Stimulated activated naive CD8-positive, alpha-beta T cell treated with anti-CD3 and anti-CD28 coated beads, Interleukin-15, amount 100 ng/mL, for 72 hours (primary cell): ENCODE measurements at regions not wholly inside any gene's neighbourhood (a gene's known extent, or its start where the extent isn't known, plus 50 kb on each side); places are given as distances from the start of the nearest gene placed in this dataset.

Source experiments
- ATAC-seq: fragments of 150-1000 bp; cut with Tn5 transposase; 2 replicates; pipeline ENCODE4 v1.10.0; 2021; ENCODE audit warnings: mild to moderate bottlenecking, moderate library complexity
- DNase-seq, 2 donors: peaks; one replicate each; pipeline ENCODE4 v3.0.0; 2021 to 2022
- H3K27ac Mint-ChIP-seq, 2 donors: one replicate each; pipeline ENCODE4 v1.8.0; 2022; ENCODE audit warnings: mild to moderate bottlenecking in 2 of 2, mixed read lengths in 2 of 2, moderate library complexity in 2 of 2
- H3K27me3 Mint-ChIP-seq: one replicate; pipeline ENCODE4 v1.8.0; 2022; ENCODE audit warnings: mixed read lengths
- H3K4me1 Mint-ChIP-seq: one replicate; pipeline ENCODE4 v1.8.0; 2022; ENCODE audit warnings: mild to moderate bottlenecking, mixed read lengths
- H3K4me3 Mint-ChIP-seq, 2 donors: one replicate each; pipeline ENCODE4 v1.8.0; 2022; ENCODE audit warnings: mild to moderate bottlenecking in 2 of 2, mixed read lengths in 2 of 2, moderate library complexity in 1 of 2
- H3K9me3 Mint-ChIP-seq, 2 donors: one replicate each; pipeline ENCODE4 v1.8.0; 2022; ENCODE audit warnings: mixed read lengths in 2 of 2

GRCh38 chr7:41098846-41099245, 604.0 kb downstream of the INHBA start:
- ATAC-seq (no peak), DNase-seq (no peak)
- peaks cover 0 to 4% of the 10 kb centered on the region in 2 donors for H3K9me3 Mint-ChIP-seq
- H3K4me3 Mint-ChIP-seq: no peak overlapping the region
- no peak overlapping the region for H3K27ac Mint-ChIP-seq
- no peaks in the 10 kb centered on the region for H3K4me1 Mint-ChIP-seq
- no peaks in the 10 kb centered on the region for H3K27me3 Mint-ChIP-seq

GRCh38 chr7:41098402-41098801, 604.5 kb downstream of the INHBA start:
- H3K4me3 Mint-ChIP-seq: no peak overlapping the region
- DNase-seq (no peak), ATAC-seq (no peak)
- no peaks in the 10 kb centered on the region for H3K27me3 Mint-ChIP-seq
- H3K27ac Mint-ChIP-seq: no peak overlapping the region
- H3K9me3 Mint-ChIP-seq: peaks cover 0 to 4% of the 10 kb centered on the region in 2 donors
- no peaks in the 10 kb centered on the region for H3K4me1 Mint-ChIP-seq

GRCh38 chr7:41097501-41097900, 605.4 kb downstream of the INHBA start:
- Mint-ChIP-seq H3K27me3 (no peaks in the 10 kb centered on the region), H3K4me1 (no peaks in the 10 kb centered on the region), H3K4me3 (no peak overlapping the region), H3K9me3 (peaks cover 0 to 4% of the 10 kb centered on the region in 2 donors), H3K27ac (no peak overlapping the region)
- DNase-seq (no peak), ATAC-seq (no peak)

GRCh38 chr7:41096917-41097316, 606.0 kb downstream of the INHBA start:
- no peak overlapping the region for H3K27ac Mint-ChIP-seq
- no peak for DNase-seq
- H3K4me1 Mint-ChIP-seq: no peaks in the 10 kb centered on the region
- no peaks in the 10 kb centered on the region for H3K27me3 Mint-ChIP-seq
- no peak overlapping the region for H3K4me3 Mint-ChIP-seq
- ATAC-seq: no peak
- peaks cover 0 to 4% of the 10 kb centered on the region in 2 donors for H3K9me3 Mint-ChIP-seq

GRCh38 chr7:41093141-41093540, 609.7 kb downstream of the INHBA start:
- H3K4me1 Mint-ChIP-seq: no peaks in the 10 kb centered on the region
- peaks cover 0 to 4% of the 10 kb centered on the region in 2 donors for H3K9me3 Mint-ChIP-seq

GRCh38 chr7:41085244-41085643, 617.6 kb downstream of the INHBA start:
- ATAC-seq (no peak), DNase-seq (no peak)
- H3K4me1 Mint-ChIP-seq: no peaks in the 10 kb centered on the region
- H3K27ac Mint-ChIP-seq: no peak overlapping the region
- H3K4me3 Mint-ChIP-seq: no peak overlapping the region
- H3K27me3 Mint-ChIP-seq: no peaks in the 10 kb centered on the region
- peaks cover 0 to 4% of the 10 kb centered on the region in 2 donors for H3K9me3 Mint-ChIP-seq

More at GRCh38 chr7:41093141-41093540, 609.7 kb downstream of the INHBA start:
- Mint-ChIP-seq H3K27ac (no peak overlapping the region), H3K4me3 (no peak overlapping the region), H3K27me3 (no peaks in the 10 kb centered on the region)
- ATAC-seq (no peak), DNase-seq (no peak)

- Mint-ChIP-seq H3K4me3 (no peak overlapping the region), H3K27me3 (no peaks in the 10 kb centered on the region), H3K4me1 (no peaks in the 10 kb centered on the region), H3K27ac (no peak overlapping the region), H3K9me3 (peaks cover 0 to 2% of the 10 kb centered on the region in 2 donors)
- no peak for DNase-seq
- ATAC-seq: no peak
Measured at GRCh38 chr7:41084381-41084780, 618.5 kb downstream of the INHBA start.

GRCh38 chr7:41069635-41070034, 633.3 kb downstream of the INHBA start:
- no peak overlapping the region for H3K27ac Mint-ChIP-seq
- H3K4me3 Mint-ChIP-seq: no peak overlapping the region
- no peaks in the 10 kb centered on the region for H3K4me1 Mint-ChIP-seq
- H3K27me3 Mint-ChIP-seq: no peaks in the 10 kb centered on the region
- ATAC-seq (no peak), DNase-seq (no peak)
- no peaks in the 10 kb centered on the region for H3K9me3 Mint-ChIP-seq

- Mint-ChIP-seq H3K27me3 (no peaks in the 10 kb centered on the region), H3K4me1 (no peaks in the 10 kb centered on the region), H3K27ac (no peak overlapping the region), H3K9me3 (no peaks in the 10 kb centered on the region), H3K4me3 (no peak overlapping the region)
- ATAC-seq (no peak), DNase-seq (no peak)
Measured at GRCh38 chr7:41067576-41067975, 635.3 kb downstream of the INHBA start.

GRCh38 chr7:41065663-41066062, 637.2 kb downstream of the INHBA start:
- DNase-seq (no peak), ATAC-seq (no peak)
- Mint-ChIP-seq H3K27me3 (no peaks in the 10 kb centered on the region), H3K9me3 (no peaks in the 10 kb centered on the region), H3K4me1 (no peaks in the 10 kb centered on the region), H3K27ac (no peak overlapping the region), H3K4me3 (no peak overlapping the region)

- H3K4me3 Mint-ChIP-seq: no peak overlapping the region
- H3K4me1 Mint-ChIP-seq: no peaks in the 10 kb centered on the region
- no peak for ATAC-seq
- DNase-seq: no peak
- H3K9me3 Mint-ChIP-seq: peaks cover 1 to 7% of the 10 kb centered on the region in 2 donors
- H3K27me3 Mint-ChIP-seq: no peaks in the 10 kb centered on the region
- no peak overlapping the region for H3K27ac Mint-ChIP-seq
Measured at GRCh38 chr7:41063116-41063515, 639.8 kb downstream of the INHBA start.

GRCh38 chr7:41060796-41061195, 642.1 kb downstream of the INHBA start:
- no peaks in the 10 kb centered on the region for H3K4me1 Mint-ChIP-seq
- ATAC-seq (peak; percentile 15), DNase-seq (no peak)
- no peaks in the 10 kb centered on the region for H3K27me3 Mint-ChIP-seq
- H3K9me3 Mint-ChIP-seq: peaks cover 12 to 23% of the 10 kb centered on the region in 2 donors
- H3K27ac Mint-ChIP-seq: no peak overlapping the region
- no peak overlapping the region for H3K4me3 Mint-ChIP-seq

- no peaks in the 10 kb centered on the region for H3K4me1 Mint-ChIP-seq
- no peak overlapping the region for H3K27ac Mint-ChIP-seq
- H3K4me3 Mint-ChIP-seq: no peak overlapping the region
- H3K27me3 Mint-ChIP-seq: no peaks in the 10 kb centered on the region
- no peak for ATAC-seq
- no peak for DNase-seq
- peaks cover 12 to 23% of the 10 kb centered on the region in 2 donors for H3K9me3 Mint-ChIP-seq
Measured at GRCh38 chr7:41059796-41060195, 643.1 kb downstream of the INHBA start.

GRCh38 chr7:41058986-41059741, 643.7 kb downstream of the INHBA start:
- ATAC-seq (no peak), DNase-seq (no peak)
- peaks cover 12 to 23% of the 10 kb centered on the region in 2 donors for H3K9me3 Mint-ChIP-seq

GRCh38 chr7:41054960-41055661, 647.8 kb downstream of the INHBA start:
- H3K9me3 Mint-ChIP-seq: peaks cover 12 to 23% of the 10 kb centered on the region in 2 donors
- no peak for DNase-seq
- no peak for ATAC-seq

More at GRCh38 chr7:41058986-41059741, 643.7 kb downstream of the INHBA start:
- Mint-ChIP-seq H3K27ac (no peak overlapping the region), H3K27me3 (no peaks in the 10 kb centered on the region), H3K4me1 (no peaks in the 10 kb centered on the region), H3K4me3 (no peak overlapping the region)

GRCh38 chr7:41053820-41054219, 649.1 kb downstream of the INHBA start:
- H3K27ac Mint-ChIP-seq: no peak overlapping the region
- H3K27me3 Mint-ChIP-seq: no peaks in the 10 kb centered on the region

More at GRCh38 chr7:41054960-41055661, 647.8 kb downstream of the INHBA start:
- no peaks in the 10 kb centered on the region for H3K27me3 Mint-ChIP-seq
- H3K4me3 Mint-ChIP-seq: no peak overlapping the region
- H3K27ac Mint-ChIP-seq: no peak overlapping the region
- H3K4me1 Mint-ChIP-seq: no peaks in the 10 kb centered on the region

More at GRCh38 chr7:41053820-41054219, 649.1 kb downstream of the INHBA start:
- Mint-ChIP-seq H3K4me3 (no peak overlapping the region), H3K9me3 (peaks cover 12 to 23% of the 10 kb centered on the region in 2 donors), H3K4me1 (no peaks in the 10 kb centered on the region)
- no peak for ATAC-seq
- no peak for DNase-seq
